IMR-90 (cell line): ENCODE measurements at regions not wholly inside any gene's neighbourhood (a gene's known extent, or its start where the extent isn't known, plus 50 kb on each side); places are given as distances from the start of the nearest gene placed in this dataset.
"Not testable (repeated sequence)": the region's sequence is repeated elsewhere in the genome, so short reads cannot be mapped to it uniquely, and the experiment has no call there.

ENCODE experiments used
- ATAC-seq: fragments of 200-7000 bp; cut with Tn5 transposase; 2 replicates; pipeline ENCODE4 v1.9.1; 2020; ENCODE audit warnings: low read depth, mild to moderate bottlenecking, moderate library complexity
- BruUV-seq: library from RNA; stranded (reverse); fragments of 400-500 nt; replicated peaks from 2 replicates; lab custom pipeline; 2021; lab: Mats Ljungman, UMichigan
- CTCF ChIA-PET: fragments of 300-600 bp; formaldehyde crosslinking; extraction: SDS; loops from one replicate; lab custom pipeline; 2021; ENCODE audit warnings: antibody characterized with exemption; lab: Yijun Ruan, JAX
- POLR2A ChIA-PET: fragments of 300-600 bp; sonication (Branson Sonifier 250); formaldehyde crosslinking; loops from one replicate; lab custom pipeline; 2022; ENCODE audit warnings: antibody characterized with exemption; ENCODE audit not compliant: unreplicated experiment; lab: Charles Lee
- DNase-seq: peaks from one replicate; pipeline ENCODE4 v3.0.0; 2013
- H2AFZ ChIP-seq: replicated peaks from 2 replicates; pipeline ENCODE3; 2013; ENCODE audit warnings: low read length, mild to moderate bottlenecking; ENCODE audit not compliant: poor library complexity
- H2AK5ac ChIP-seq: 2 replicates; pipeline ENCODE4 v1.6.1; 2013; ENCODE audit warnings: low read depth, low read length, inconsistent platforms
- H2AK9ac ChIP-seq: replicated peaks from 2 replicates; pipeline ENCODE3; 2013; ENCODE audit warnings: mild to moderate bottlenecking, low read depth, low read length, moderate library complexity; ENCODE audit not compliant: poor library complexity
- H2BK120ac ChIP-seq: 2 replicates; pipeline ENCODE4 v1.6.1; 2013; ENCODE audit warnings: low read depth, low read length, inconsistent platforms
- H2BK15ac ChIP-seq: 3 replicates; pipeline ENCODE4 v1.6.1; 2013; ENCODE audit warnings: low read depth, low read length, inconsistent platforms
- H2BK20ac ChIP-seq: 2 replicates; pipeline ENCODE4 v1.6.1; 2013; ENCODE audit warnings: low read depth, mild to moderate bottlenecking, inconsistent platforms, low read length, moderate library complexity
- H2BK5ac ChIP-seq: 2 replicates; pipeline ENCODE4 v1.6.1; 2013; ENCODE audit warnings: mild to moderate bottlenecking, low read depth, low read length, inconsistent platforms; ENCODE audit not compliant: poor library complexity, severe bottlenecking
- H3K14ac ChIP-seq: replicated peaks from 2 replicates; pipeline ENCODE4 v1.6.1; 2013; ENCODE audit warnings: low read depth, low read length, inconsistent platforms
- H3K18ac ChIP-seq: 2 replicates; pipeline ENCODE4 v1.6.1; 2013; ENCODE audit warnings: low read depth, low read length, control low read depth
- H3K23ac ChIP-seq: 2 replicates; pipeline ENCODE4 v1.6.1; 2013; ENCODE audit warnings: low read depth, low read length, inconsistent platforms
- H3K27ac ChIP-seq: 2 replicates; pipeline ENCODE4 v1.5.1; 2013; ENCODE audit warnings: mild to moderate bottlenecking, control low read depth, low read length; ENCODE audit not compliant: insufficient read depth
- H3K27me3 ChIP-seq: 2 replicates; pipeline ENCODE4 v1.6.1; 2013; ENCODE audit warnings: low read length; ENCODE audit not compliant: control insufficient read depth, insufficient read depth
- H3K36me3 ChIP-seq: 2 replicates; pipeline ENCODE4 v1.6.1; 2013; ENCODE audit warnings: low read length, mixed read lengths; ENCODE audit not compliant: control insufficient read depth, insufficient read depth
- H3K4ac ChIP-seq: 2 replicates; pipeline ENCODE4 v1.6.1; 2013; ENCODE audit warnings: low read depth, low read length, inconsistent platforms
- H3K4me1 ChIP-seq: 2 replicates; pipeline ENCODE4 v1.6.1; 2013; ENCODE audit warnings: low read length, mixed read lengths; ENCODE audit not compliant: control insufficient read depth, insufficient read depth
- H3K4me2 ChIP-seq: 2 replicates; pipeline ENCODE4 v1.6.1; 2013; ENCODE audit warnings: low read depth, mild to moderate bottlenecking, control low read depth, low read length, moderate library complexity
- H3K4me3 ChIP-seq: 2 replicates; pipeline ENCODE4 v1.5.1; 2013; ENCODE audit warnings: low read depth, mild to moderate bottlenecking, control low read depth, low read length, moderate library complexity; ENCODE audit not compliant: insufficient read depth
- H3K56ac ChIP-seq: 2 replicates; pipeline ENCODE4 v1.6.1; 2013; ENCODE audit warnings: low read length, inconsistent platforms; ENCODE audit not compliant: insufficient read depth; ENCODE audit errors: extremely low read depth
- H3K79me1 ChIP-seq, 2 experiments: 2 replicates each; pipeline ENCODE4 v1.6.1; 2013; ENCODE audit warnings: low read length in 2 of 2, inconsistent platforms in 1 of 2, low read depth in 1 of 2
- H3K9ac ChIP-seq: 2 replicates; pipeline ENCODE4 v1.6.1; 2013; ENCODE audit warnings: low read depth, low read length, control low read depth
- H3K9me1 ChIP-seq: 2 replicates; pipeline ENCODE4 v1.6.1; 2013; ENCODE audit warnings: low read length, inconsistent platforms; ENCODE audit not compliant: insufficient read depth
- H3K9me3 ChIP-seq: 2 replicates; pipeline ENCODE4 v1.6.1; 2013; ENCODE audit warnings: low read length; ENCODE audit not compliant: control insufficient read depth, insufficient read depth
- H4K20me1 ChIP-seq: 2 replicates; pipeline ENCODE4 v1.6.1; 2013; ENCODE audit warnings: low read length, inconsistent platforms; ENCODE audit not compliant: insufficient read depth
- H4K5ac ChIP-seq: 2 replicates; pipeline ENCODE4 v1.6.1; 2013; ENCODE audit warnings: mild to moderate bottlenecking, low read depth, low read length, control low read depth
- H4K8ac ChIP-seq, 2 experiments: 2 replicates each; pipeline ENCODE4 v1.6.1; 2013; ENCODE audit warnings: low read depth in 2 of 2, low read length in 2 of 2, control low read depth in 1 of 2, inconsistent platforms in 1 of 2
- H4K91ac ChIP-seq: 2 replicates; pipeline ENCODE4 v1.6.1; 2013; ENCODE audit warnings: low read depth, low read length, inconsistent platforms; ENCODE audit not compliant: insufficient read depth
- WGBS, 2 experiments: methylation state at CpG; one replicate each; pipeline versions ENCODE4 v1.1.5 to v1.1.7; 2013; ENCODE audit warnings: missing lambda C conversion rate in 2 of 2; ENCODE audit not compliant: insufficient read length in 1 of 2; ENCODE audit errors: extremely low coverage in 2 of 2; 5-methylcytosine and 5-hydroxymethylcytosine counted together
- dilution Hi-C: fragments of 300-500 bp; cut with HindIII; formaldehyde crosslinking; loops from one replicate; pipeline ENCODE4 v1.14.3; 2018; ENCODE audit warnings: low sequenced_read_pairs; ENCODE audit not compliant: unreplicated experiment
- in situ Hi-C: fragments of 300-500 bp; cut with MboI; formaldehyde crosslinking; loops from 3 replicates; pipeline ENCODE4 v1.14.3; 2019; ENCODE audit warnings: low sequenced_read_pairs, inconsistent platforms, mixed read lengths
- intact Hi-C: fragments of 100-400 bp; cut with micrococcal nuclease; formaldehyde crosslinking; loops from 2 replicates; pipeline ENCODE4 v1.10.0; 2022

DNA sequence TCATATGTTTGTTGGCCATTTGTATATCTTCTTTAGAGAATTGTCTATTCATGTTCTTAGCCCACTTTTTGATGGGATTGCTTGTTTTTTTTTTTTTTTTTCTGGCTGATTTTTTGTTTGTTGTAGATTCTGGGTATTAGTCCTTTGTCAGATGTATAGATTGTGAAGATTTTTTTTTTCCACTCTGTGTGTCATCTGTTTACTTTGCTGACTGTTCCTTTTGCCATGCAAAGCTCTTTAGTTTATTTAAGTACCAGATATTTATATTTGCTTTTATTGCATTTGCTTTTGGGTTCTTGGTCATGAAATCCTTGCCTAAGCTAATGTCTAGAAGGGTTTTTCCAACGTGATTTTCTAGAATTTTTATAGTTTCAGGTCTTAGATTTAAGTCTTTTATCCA is 547.9 kb downstream of the TMEM135 start:
- ATAC-seq, H4K8ac ChIP-seq: not testable (repeated sequence)

More for the DNA sequence above, 547.9 kb downstream of the TMEM135 start:
- H3K14ac ChIP-seq, H2BK120ac ChIP-seq, intact Hi-C loops, H3K4me3 ChIP-seq, H3K36me3 ChIP-seq, H4K91ac ChIP-seq, H2BK5ac ChIP-seq, H3K23ac ChIP-seq, H3K79me1 ChIP-seq, H2BK20ac ChIP-seq, POLR2A ChIA-PET, H2AK5ac ChIP-seq, H3K9me1 ChIP-seq, H3K27me3 ChIP-seq, in situ Hi-C loops, H3K9me3 ChIP-seq, H3K27ac ChIP-seq, H2BK15ac ChIP-seq, BruUV-seq, H3K4me2 ChIP-seq, H2AK9ac ChIP-seq, CTCF ChIA-PET, H2AFZ ChIP-seq, H4K5ac ChIP-seq, dilution Hi-C loops, H3K9ac ChIP-seq, H3K4ac ChIP-seq, H3K18ac ChIP-seq, H3K56ac ChIP-seq, H4K20me1 ChIP-seq, H3K4me1 ChIP-seq, DNase-seq: not testable (repeated sequence)
- WGBS, 2 experiments = no CpG with 5 or more reads among the region's 1 CpG
